ENCODE measurements at regions not wholly inside any gene's neighbourhood (a gene's known extent, or its start where the extent isn't known, plus 50 kb on each side); places are given as distances from the start of the nearest gene placed in this dataset.

DNA sequence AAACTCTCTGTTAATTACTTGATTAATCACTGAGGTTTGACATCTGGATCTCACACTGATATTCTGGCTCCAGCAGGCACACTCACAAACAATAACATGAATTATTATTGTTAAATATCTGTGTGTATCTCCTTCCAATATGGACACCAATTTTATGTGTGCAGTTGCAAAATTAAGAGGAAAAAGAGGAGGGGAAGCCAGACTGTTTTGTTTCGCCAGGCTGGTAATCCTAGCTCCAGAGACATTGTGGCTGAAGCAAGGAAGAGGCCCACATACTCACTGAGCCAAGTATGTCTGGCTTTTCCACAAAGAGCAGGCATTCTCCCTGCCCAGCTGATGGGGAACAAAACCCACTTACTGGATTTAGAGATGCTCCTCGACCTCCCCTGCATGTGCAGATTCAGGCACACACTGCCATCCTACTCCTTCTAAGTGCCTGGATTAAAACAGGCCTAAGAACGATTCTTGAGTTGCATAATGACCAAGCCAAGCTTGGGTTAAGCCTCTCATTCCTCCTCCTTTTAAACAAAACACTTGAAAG lies 181.9 kb downstream of the ESM1 start:
- no peaks in the 10 kb centered on the region for H4K20me1 ChIP-seq (ENCODE audit: insufficient read depth)
- POLR2A ChIA-PET, result no interaction called here
- no peak overlapping the region for H3K9ac ChIP-seq
- no peak for TF ChIP-seq YY1 (IDR thresholded peaks at IDR 0.05; ENCODE audit: low read depth)
- H3K36me3 ChIP-seq (replicated peaks in 1 of 2; ENCODE audit: control insufficient read depth in 1 of 2, insufficient read depth in 2 of 2, low read length in 1 of 2), result no peaks in the 10 kb centered on the region
- H3K27ac ChIP-seq (ENCODE audit: low read depth in 2 of 2, low read length in 1 of 2), result no peak overlapping the region; a peak in 1 of 4 replicates
- peaks cover 3% of the 10 kb centered on the region for H3F3A ChIP-seq (replicated peaks; ENCODE audit: insufficient read depth)
- CTCF ChIA-PET, result interaction anchor here (1.5 kb wide), 1 partner anchor 64 kb away, joined by 4 read pairs; no protein-coding TSS in a partner anchor
- peaks cover 0 to 3% of the 10 kb centered on the region in 2 experiments; a peak in 1 of 4 replicates for H3K4me1 ChIP-seq (ENCODE audit: control insufficient read depth in 1 of 2, insufficient read depth in 2 of 2, low read depth in 1 of 2, low read length in 1 of 2)
- DNase-seq, result no peak
- H3K4me2 ChIP-seq, result no peak overlapping the region
- WGBS (ENCODE audit: low lambda C conversion rate), result 19% methylated on average over 3 of the region's 3 CpGs
- no peaks in the 10 kb centered on the region for H3K79me2 ChIP-seq (ENCODE audit: insufficient read depth)
- no peak overlapping the region for H3K4me3 ChIP-seq (ENCODE audit: low read depth in 2 of 2, low read length in 1 of 2)
- H3K9me3 ChIP-seq, result no peaks in the 10 kb centered on the region
- no peak overlapping the region for H2AFZ ChIP-seq (ENCODE audit: low read depth)
- H3K9me2 ChIP-seq, result no peaks in the 10 kb centered on the region
- H3K27me3 ChIP-seq (ENCODE audit: insufficient read depth), result no peaks in the 10 kb centered on the region

DNA sequence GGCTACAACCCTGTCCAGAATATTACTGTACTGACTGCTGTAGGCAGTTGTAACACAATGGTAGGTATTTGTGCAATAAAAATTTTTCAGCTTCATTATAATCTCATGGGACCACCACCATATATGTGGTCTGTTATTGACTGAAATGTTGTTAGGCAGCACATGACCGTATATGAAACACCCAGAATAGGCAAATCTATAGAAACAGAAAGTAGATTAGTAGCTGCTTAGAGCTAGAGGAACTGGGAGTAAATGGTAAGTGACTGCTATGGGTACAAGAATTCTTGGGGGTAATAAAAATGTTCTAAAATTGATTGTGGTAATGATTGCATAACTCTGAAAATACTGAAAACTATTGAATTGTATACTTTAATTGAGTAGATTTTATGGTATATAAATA lies 185.7 kb downstream of the ESM1 start:
- DNase-seq, result no peak
- ChIA-PET POLR2A (no interaction called here), CTCF (no interaction called here)
- Histone ChIP-seq H3K4me3 (ENCODE audit: low read depth in 2 of 2, low read length in 1 of 2) (no peak overlapping the region), H3K27ac (ENCODE audit: low read depth in 2 of 2, low read length in 1 of 2) (no peak overlapping the region), H3K9me2 (no peaks in the 10 kb centered on the region), H3K9ac (no peak overlapping the region), H3K27me3 (ENCODE audit: insufficient read depth) (no peaks in the 10 kb centered on the region; the same call in 1 of the 2 replicates), H3K4me1 (ENCODE audit: control insufficient read depth in 1 of 2, insufficient read depth in 2 of 2, low read depth in 1 of 2, low read length in 1 of 2) (peaks cover 0 to 3% of the 10 kb centered on the region in 2 experiments; a peak in 1 of 4 replicates), H3K79me2 (ENCODE audit: insufficient read depth) (no peaks in the 10 kb centered on the region), H2AFZ (ENCODE audit: low read depth) (no peak overlapping the region), H4K20me1 (ENCODE audit: insufficient read depth) (no peaks in the 10 kb centered on the region), H3K9me3 (no peaks in the 10 kb centered on the region), H3F3A (replicated peaks; ENCODE audit: insufficient read depth) (no peaks in the 10 kb centered on the region), H3K4me2 (no peak overlapping the region), H3K36me3 (replicated peaks in 1 of 2; ENCODE audit: control insufficient read depth in 1 of 2, insufficient read depth in 2 of 2, low read length in 1 of 2) (no peaks in the 10 kb centered on the region)
- no peak for TF ChIP-seq RFX5 (IDR thresholded peaks at IDR 0.05; ENCODE audit: low read length)
- TF ChIP-seq FOSL2 (IDR thresholded peaks at IDR 0.05; ENCODE audit: borderline replicate concordance, low read depth), result no peak
- TF ChIP-seq TEAD4 (IDR thresholded peaks at IDR 0.05; ENCODE audit: borderline replicate concordance, insufficient read depth), result no peak
- 12% methylated on average over 1 of the region's 1 CpG for WGBS (ENCODE audit: low lambda C conversion rate)

DNA sequence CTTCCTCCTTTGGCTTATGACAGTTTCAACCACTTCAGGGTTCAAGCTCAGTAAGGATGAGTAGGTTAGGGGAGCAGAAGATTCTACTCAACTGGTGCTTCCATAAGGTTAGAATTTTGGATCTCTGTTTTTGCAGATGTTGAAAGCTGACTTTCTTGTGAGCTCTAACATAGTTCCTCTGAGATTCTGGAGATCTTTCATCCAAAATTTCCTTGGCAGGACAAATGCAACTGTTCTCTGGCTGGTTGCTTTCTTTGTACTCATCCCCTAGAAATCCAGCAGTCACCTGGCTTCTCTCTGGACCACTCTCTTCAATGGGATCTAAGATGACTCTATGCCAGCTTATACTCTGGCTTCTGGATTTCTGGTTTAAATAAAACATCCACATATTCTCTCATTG lies 189.6 kb downstream of the ESM1 start:
- H3K9me2 ChIP-seq, result no peaks in the 10 kb centered on the region
- H3K27me3 ChIP-seq (ENCODE audit: insufficient read depth), result no peaks in the 10 kb centered on the region; the same call in 1 of the 2 replicates
- POLR2A ChIA-PET, result no interaction called here
- H3K36me3 ChIP-seq (replicated peaks in 1 of 2; ENCODE audit: control insufficient read depth in 1 of 2, insufficient read depth in 2 of 2, low read length in 1 of 2), result no peaks in the 10 kb centered on the region
- no peaks in the 10 kb centered on the region for H3K4me1 ChIP-seq (ENCODE audit: control insufficient read depth in 1 of 2, insufficient read depth in 2 of 2, low read depth in 1 of 2, low read length in 1 of 2)
- H3K9ac ChIP-seq, result no peak overlapping the region
- no peak for DNase-seq
- no peak overlapping the region for H3K4me3 ChIP-seq (ENCODE audit: low read depth in 2 of 2, low read length in 1 of 2)
- H4K20me1 ChIP-seq (ENCODE audit: insufficient read depth), result no peaks in the 10 kb centered on the region
- no peak overlapping the region for H3K27ac ChIP-seq (ENCODE audit: low read depth in 2 of 2, low read length in 1 of 2)
- no peak overlapping the region for H2AFZ ChIP-seq (ENCODE audit: low read depth)
- no peaks in the 10 kb centered on the region for H3F3A ChIP-seq (replicated peaks; ENCODE audit: insufficient read depth)
- no peaks in the 10 kb centered on the region for H3K9me3 ChIP-seq
- CTCF ChIA-PET, result interaction anchor here (1.1 to 3.3 kb wide), 3 partner anchors 49 to 306 kb away, joined by 3 to 16 read pairs (median 5); partner anchors contain the start of gene SNX18
- H3K79me2 ChIP-seq (ENCODE audit: insufficient read depth), result no peaks in the 10 kb centered on the region
- H3K4me2 ChIP-seq, result no peak overlapping the region
- TF ChIP-seq MXI1 (IDR thresholded peaks at IDR 0.05; ENCODE audit: low read depth, low read length), result no peak
- TF ChIP-seq NFIC (IDR thresholded peaks at IDR 0.05; ENCODE audit: borderline replicate concordance), result no peak
- TF ChIP-seq, protein P1, sequence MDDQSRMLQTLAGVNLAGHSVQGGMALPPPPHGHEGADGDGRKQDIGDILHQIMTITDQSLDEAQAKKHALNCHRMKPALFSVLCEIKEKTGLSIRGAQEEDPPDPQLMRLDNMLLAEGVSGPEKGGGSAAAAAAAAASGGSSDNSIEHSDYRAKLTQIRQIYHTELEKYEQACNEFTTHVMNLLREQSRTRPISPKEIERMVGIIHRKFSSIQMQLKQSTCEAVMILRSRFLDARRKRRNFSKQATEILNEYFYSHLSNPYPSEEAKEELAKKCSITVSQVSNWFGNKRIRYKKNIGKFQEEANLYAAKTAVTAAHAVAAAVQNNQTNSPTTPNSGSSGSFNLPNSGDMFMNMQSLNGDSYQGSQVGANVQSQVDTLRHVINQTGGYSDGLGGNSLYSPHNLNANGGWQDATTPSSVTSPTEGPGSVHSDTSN (IDR thresholded peaks at IDR 0.05), result no peak
- TF ChIP-seq ELF1 (IDR thresholded peaks at IDR 0.05), result no peak
- TF ChIP-seq RAD21 (IDR thresholded peaks at IDR 0.05; ENCODE audit: low read length), result no peak
- TF ChIP-seq, protein P2, sequence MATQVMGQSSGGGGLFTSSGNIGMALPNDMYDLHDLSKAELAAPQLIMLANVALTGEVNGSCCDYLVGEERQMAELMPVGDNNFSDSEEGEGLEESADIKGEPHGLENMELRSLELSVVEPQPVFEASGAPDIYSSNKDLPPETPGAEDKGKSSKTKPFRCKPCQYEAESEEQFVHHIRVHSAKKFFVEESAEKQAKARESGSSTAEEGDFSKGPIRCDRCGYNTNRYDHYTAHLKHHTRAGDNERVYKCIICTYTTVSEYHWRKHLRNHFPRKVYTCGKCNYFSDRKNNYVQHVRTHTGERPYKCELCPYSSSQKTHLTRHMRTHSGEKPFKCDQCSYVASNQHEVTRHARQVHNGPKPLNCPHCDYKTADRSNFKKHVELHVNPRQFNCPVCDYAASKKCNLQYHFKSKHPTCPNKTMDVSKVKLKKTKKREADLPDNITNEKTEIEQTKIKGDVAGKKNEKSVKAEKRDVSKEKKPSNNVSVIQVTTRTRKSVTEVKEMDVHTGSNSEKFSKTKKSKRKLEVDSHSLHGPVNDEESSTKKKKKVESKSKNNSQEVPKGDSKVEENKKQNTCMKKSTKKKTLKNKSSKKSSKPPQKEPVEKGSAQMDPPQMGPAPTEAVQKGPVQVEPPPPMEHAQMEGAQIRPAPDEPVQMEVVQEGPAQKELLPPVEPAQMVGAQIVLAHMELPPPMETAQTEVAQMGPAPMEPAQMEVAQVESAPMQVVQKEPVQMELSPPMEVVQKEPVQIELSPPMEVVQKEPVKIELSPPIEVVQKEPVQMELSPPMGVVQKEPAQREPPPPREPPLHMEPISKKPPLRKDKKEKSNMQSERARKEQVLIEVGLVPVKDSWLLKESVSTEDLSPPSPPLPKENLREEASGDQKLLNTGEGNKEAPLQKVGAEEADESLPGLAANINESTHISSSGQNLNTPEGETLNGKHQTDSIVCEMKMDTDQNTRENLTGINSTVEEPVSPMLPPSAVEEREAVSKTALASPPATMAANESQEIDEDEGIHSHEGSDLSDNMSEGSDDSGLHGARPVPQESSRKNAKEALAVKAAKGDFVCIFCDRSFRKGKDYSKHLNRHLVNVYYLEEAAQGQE (IDR thresholded peaks at IDR 0.05; ENCODE audit: low read depth, low read length), result no peak

All from SK-N-SH (cell line).